Transverse colon (tissue), 4 donors: ENCODE measurements at regions not wholly inside any gene's neighbourhood (a gene's known extent, or its start where the extent isn't known, plus 50 kb on each side); places are given as distances from the start of the nearest gene placed in this dataset.

ENCODE experiments used
- DNase-seq: peaks from one replicate; pipeline ENCODE4 v3.0.0-alpha.2; 2019
- H3K27ac ChIP-seq, 4 donors: fragments of 200-600 bp; sonication (generic); 2 replicates each; pipeline ENCODE4 v1.5.1; 2016 to 2018; ENCODE audit warnings: inconsistent platforms in 4 of 4
- H3K27me3 ChIP-seq: fragments of 200-600 bp; sonication (generic); 2 replicates; pipeline ENCODE4 v1.5.1; 2017; ENCODE audit warnings: inconsistent platforms
- H3K36me3 ChIP-seq, 4 donors: fragments of 200-600 bp; sonication (generic); 2 replicates each; pipeline ENCODE4 v1.5.1; 2017 to 2019; ENCODE audit warnings: inconsistent platforms in 4 of 4
- H3K4me1 ChIP-seq, 4 donors: fragments of 200-600 bp; sonication (generic); 2 replicates each; pipeline ENCODE4 v1.5.1; 2017 to 2020; ENCODE audit warnings: inconsistent platforms in 4 of 4
- H3K4me3 ChIP-seq, 4 donors: fragments of 200-600 bp; sonication (generic); 1 replicate in 1 of 4; 2 replicates in 3 of 4; pipeline versions ENCODE4 v1.5.1 to v1.6.1; 2017 to 2019; ENCODE audit warnings: inconsistent platforms in 4 of 4
- H3K9me3 ChIP-seq, 2 donors: fragments of 200-600 bp; sonication (generic); 2 replicates each; pipeline ENCODE4 v1.5.1; 2017 to 2019; ENCODE audit warnings: inconsistent platforms in 2 of 2
- EP300 ChIP-seq: sonication (generic); formaldehyde crosslinking; IDR thresholded peaks from one replicate; pipeline ENCODE4 v1.6.1; 2017; ENCODE audit warnings: antibody characterized with exemption, low read depth
- POLR2A ChIP-seq: fragments of 450-650 bp; IDR thresholded peaks from one replicate; pipeline ENCODE4 v1.6.1; 2016; ENCODE audit warnings: antibody characterized with exemption, mild to moderate bottlenecking, moderate library complexity
- POLR2AphosphoS5 ChIP-seq, 3 donors: sonication (generic); formaldehyde crosslinking; IDR thresholded peaks; one replicate each; pipeline ENCODE4 v1.6.1; 2016; ENCODE audit warnings: antibody characterized with exemption in 3 of 3
- WGBS, 2 donors: methylation state at CpG; one replicate each; pipeline ENCODE4 v1.1.5; 2018; ENCODE audit warnings: low coverage in 1 of 2; 5-methylcytosine and 5-hydroxymethylcytosine counted together
- in situ Hi-C, 4 donors: fragments of 200-750 bp; cut with MboI; loops; one replicate each; pipeline versions ENCODE4 v1.15.0 to v1.15.1; 2017; ENCODE audit warnings: low sequenced_read_pairs in 3 of 4, low pct_ligation_motif_present in 1 of 4, low pct_unique_long_range_greater_than_20kb in 1 of 4
- intact Hi-C: fragments of 100-400 bp; cut with DNase I; formaldehyde crosslinking; loops from one replicate; pipeline ENCODE4 v1.15.1; 2023; ENCODE audit warnings: low total_unique reads
- TF ChIP-seq, protein P1 (sequence below), 5 experiments: fragments of 200-600 bp in 3 of 5; fragments of 450-650 bp in 2 of 5; sonication (generic) in 3 of 5; IDR thresholded peaks; 1 replicate in 2 of 5; 2 replicates in 3 of 5; pipeline ENCODE4 v1.5.1; 2016 to 2017; ENCODE audit warnings: antibody characterized with exemption in 5 of 5, inconsistent platforms in 3 of 5, mild to moderate bottlenecking in 2 of 5, moderate library complexity in 1 of 5

DNA sequence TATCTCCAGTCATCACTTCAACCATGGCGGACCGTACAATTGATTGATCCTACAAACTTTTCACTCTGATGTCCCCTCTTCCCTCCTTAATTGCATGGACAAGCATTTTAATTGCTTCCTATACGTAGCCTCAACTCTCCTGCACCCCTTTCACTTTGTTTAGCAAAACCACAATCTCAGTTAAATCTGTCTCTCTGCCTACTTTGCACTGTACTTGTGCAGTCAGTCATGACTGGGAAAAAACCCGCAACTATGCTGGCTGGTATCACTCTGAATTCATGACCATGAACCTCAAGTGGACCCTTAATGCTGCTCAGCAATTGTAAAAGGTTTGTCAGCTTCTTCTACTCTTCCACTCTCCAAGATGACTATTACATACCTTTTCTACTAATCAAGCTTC is 51.7 kb upstream of the AFF2 start:
- no peaks in the 10 kb centered on the region for H3K9me3 ChIP-seq
- TF ChIP-seq EP300, result no peak
- TF ChIP-seq POLR2AphosphoS5 (IDR thresholded peaks at IDR 0.05), result no peak
- TF ChIP-seq, protein P1, sequence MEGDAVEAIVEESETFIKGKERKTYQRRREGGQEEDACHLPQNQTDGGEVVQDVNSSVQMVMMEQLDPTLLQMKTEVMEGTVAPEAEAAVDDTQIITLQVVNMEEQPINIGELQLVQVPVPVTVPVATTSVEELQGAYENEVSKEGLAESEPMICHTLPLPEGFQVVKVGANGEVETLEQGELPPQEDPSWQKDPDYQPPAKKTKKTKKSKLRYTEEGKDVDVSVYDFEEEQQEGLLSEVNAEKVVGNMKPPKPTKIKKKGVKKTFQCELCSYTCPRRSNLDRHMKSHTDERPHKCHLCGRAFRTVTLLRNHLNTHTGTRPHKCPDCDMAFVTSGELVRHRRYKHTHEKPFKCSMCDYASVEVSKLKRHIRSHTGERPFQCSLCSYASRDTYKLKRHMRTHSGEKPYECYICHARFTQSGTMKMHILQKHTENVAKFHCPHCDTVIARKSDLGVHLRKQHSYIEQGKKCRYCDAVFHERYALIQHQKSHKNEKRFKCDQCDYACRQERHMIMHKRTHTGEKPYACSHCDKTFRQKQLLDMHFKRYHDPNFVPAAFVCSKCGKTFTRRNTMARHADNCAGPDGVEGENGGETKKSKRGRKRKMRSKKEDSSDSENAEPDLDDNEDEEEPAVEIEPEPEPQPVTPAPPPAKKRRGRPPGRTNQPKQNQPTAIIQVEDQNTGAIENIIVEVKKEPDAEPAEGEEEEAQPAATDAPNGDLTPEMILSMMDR (IDR thresholded peaks at IDR 0.05), result no peak
- no peak for TF ChIP-seq POLR2A
- no peak overlapping the region for H3K27ac ChIP-seq
- DNase-seq, result no peak
- intact Hi-C loops (no loop called here), in situ Hi-C loops (no loop called here)
- H3K27me3 ChIP-seq, result no peaks in the 10 kb centered on the region
- no peaks in the 10 kb centered on the region for H3K36me3 ChIP-seq
- WGBS, 2 donors, result 82% methylated on average over 4 of the region's 4 CpGs; no CpG with 5 or more reads in 1 of the 2 donors
- no peak overlapping the region for H3K4me3 ChIP-seq
- H3K4me1 ChIP-seq, result no peaks in the 10 kb centered on the region
